Fibroblast of the aortic adventitia (primary cell): ENCODE measurements at regions not wholly inside any gene's neighbourhood (a gene's known extent, or its start where the extent isn't known, plus 50 kb on each side); places are given as distances from the start of the nearest gene placed in this dataset.

Experiments used
- DNase-seq: peaks from one replicate; pipeline ENCODE4 v3.0.0-alpha.2; 2010; ENCODE audit warnings: low read depth
- H3K4me3 ChIP-seq: 2 replicates; pipeline ENCODE4 v1.5.1; 2011; ENCODE audit warnings: low read depth, mild to moderate bottlenecking, control low read depth, low read length, moderate library complexity
- CTCF ChIP-seq: IDR thresholded peaks from 2 replicates; pipeline ENCODE4 v1.5.1; 2011; ENCODE audit warnings: mild to moderate bottlenecking, low read length, control low read depth, inconsistent platforms; ENCODE audit not compliant: insufficient read depth

- no peak for DNase-seq
- no peak overlapping the region for H3K4me3 ChIP-seq
- no peak for TF ChIP-seq CTCF
Measured at GRCh38 chr5:103901885-103902284, 339.3 kb upstream of the NUDT12 start.

- no peak for DNase-seq
Measured at GRCh38 chr5:103896593-103896992, 334.0 kb upstream of the NUDT12 start.

GRCh38 chr5:103895738-103896137 lies 333.1 kb upstream of the NUDT12 start:
- H3K4me3 ChIP-seq: no peak overlapping the region
- no peak for TF ChIP-seq CTCF
- DNase-seq: no peak

More at GRCh38 chr5:103896593-103896992, 334.0 kb upstream of the NUDT12 start:
- TF ChIP-seq CTCF: no peak
- no peak overlapping the region for H3K4me3 ChIP-seq

GRCh38 chr5:103894882-103895281 lies 332.3 kb upstream of the NUDT12 start:
- no peak overlapping the region for H3K4me3 ChIP-seq
- DNase-seq: no peak
- no peak for TF ChIP-seq CTCF

GRCh38 chr5:103891151-103891550 lies 328.6 kb upstream of the NUDT12 start:
- DNase-seq: no peak
- TF ChIP-seq CTCF: no peak
- no peak overlapping the region for H3K4me3 ChIP-seq

- no peak for DNase-seq
- no peak for TF ChIP-seq CTCF
- H3K4me3 ChIP-seq: no peak overlapping the region
Measured at GRCh38 chr5:103890313-103890712, 327.7 kb upstream of the NUDT12 start.

GRCh38 chr5:103889500-103890209 lies 327.1 kb upstream of the NUDT12 start:
- TF ChIP-seq CTCF: no peak
- no peak for DNase-seq
- no peak overlapping the region for H3K4me3 ChIP-seq
